NOMO-1 treated with dmso at 0.1 percent for 144 hours (cell line): ENCODE measurements at regions not wholly inside any gene's neighbourhood (a gene's known extent, or its start where the extent isn't known, plus 50 kb on each side); places are given as distances from the start of the nearest gene placed in this dataset.

Experiments used
- DNase-seq: peaks from one replicate; lab custom pipeline; 2025; ENCODE audit not compliant: unreplicated experiment; lab: John Stamatoyannopoulos, UW

DNA sequence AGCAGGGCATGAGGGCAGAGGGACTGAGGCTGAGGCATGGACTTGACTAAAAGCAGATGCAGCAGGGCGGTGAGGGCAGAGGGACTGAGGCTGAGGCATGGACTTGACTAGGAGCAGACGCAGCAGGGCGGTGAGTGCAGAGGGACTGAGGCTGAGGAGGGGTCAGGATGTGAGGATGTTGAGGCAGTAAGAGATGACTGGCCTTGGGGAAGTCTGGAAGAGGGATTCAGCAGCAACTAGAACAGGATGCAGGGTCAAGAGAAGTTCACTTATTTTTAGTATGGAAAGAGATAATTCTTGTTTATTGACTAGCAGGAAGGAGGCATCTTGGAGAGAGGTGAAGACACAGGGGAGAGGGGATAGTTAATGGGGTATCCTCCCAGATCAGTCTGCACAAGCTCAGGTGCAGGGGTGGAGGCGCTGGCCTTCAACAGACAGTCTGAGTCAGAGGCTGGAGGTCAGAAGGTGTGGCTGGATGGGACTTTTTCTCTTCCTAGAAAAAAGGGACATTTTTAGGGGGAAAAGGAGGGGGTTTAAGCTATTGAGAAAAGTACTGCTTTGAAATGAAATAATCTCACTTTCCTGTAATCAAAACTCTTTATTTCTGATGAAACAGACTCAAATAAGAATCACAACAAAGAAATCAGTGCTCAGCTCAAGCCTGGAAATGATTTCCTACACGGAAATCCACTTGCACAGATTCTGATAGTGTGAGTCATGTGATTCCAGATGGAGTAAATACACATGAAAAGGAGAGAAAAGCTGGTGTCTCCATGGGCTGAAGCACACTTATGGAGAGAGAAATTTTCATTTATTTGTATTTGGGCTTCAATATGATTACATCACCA lies 130.9 kb downstream of the PALM2AKAP2 start:
- no peak for DNase-seq

DNA sequence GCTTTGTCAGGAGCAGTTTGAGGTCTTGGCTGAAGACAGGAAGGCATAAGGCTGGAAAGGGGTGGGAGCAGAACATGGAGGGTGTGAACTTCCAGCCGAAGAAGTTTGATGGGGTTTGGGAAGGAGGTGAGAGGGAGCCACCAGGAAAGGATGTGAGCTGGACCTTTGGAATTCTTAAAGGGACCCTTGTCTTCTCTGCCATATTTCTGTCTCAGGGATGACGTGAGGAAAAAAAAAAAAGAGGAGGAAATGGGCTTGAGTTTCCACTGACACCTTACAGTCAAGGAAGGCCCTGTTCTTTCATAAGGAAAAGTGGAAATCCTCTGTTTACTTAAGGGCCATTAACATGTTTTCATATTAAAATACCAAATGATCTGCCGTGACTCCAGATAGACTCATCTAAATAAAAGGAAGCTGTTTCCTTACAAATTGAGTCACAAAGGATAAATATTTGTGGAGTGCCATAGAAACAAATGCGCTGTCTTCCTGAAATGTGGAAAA lies 132.1 kb downstream of the PALM2AKAP2 start:
- no peak for DNase-seq

DNA sequence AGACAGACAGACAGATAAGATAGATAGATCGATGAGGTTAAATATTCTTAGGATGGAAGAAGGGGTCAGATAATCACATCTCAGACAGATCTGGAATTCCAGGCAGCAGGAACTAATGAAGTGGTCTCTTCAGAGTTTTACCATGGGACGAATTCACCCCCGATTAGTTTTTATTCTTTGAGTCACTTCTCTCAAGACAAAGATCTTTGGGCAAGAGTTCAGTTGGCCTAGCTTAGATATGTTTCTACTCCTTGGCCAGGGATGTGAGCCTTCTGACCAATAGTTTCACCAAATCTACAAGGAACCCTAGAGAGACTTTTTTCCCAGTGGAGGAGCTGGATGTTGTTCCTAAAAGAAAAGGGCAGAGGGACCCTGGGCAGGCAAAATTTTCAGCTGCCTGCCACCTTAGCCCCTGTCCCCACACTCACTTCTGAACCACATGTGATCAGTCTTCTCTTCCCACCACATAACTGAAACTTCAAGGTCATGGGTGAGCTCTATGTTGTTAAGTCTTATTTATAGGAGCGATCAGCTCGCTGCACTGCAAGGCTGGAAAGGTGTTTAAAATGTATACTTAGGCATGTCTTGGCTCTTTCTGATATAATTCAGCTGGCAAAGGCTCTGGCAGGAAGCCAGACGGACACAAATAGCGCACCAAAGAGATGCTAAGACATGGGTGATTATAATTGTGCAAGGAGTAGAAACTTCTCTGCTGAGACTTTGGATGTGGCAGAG lies 132.9 kb downstream of the PALM2AKAP2 start:
- DNase-seq = no peak

DNA sequence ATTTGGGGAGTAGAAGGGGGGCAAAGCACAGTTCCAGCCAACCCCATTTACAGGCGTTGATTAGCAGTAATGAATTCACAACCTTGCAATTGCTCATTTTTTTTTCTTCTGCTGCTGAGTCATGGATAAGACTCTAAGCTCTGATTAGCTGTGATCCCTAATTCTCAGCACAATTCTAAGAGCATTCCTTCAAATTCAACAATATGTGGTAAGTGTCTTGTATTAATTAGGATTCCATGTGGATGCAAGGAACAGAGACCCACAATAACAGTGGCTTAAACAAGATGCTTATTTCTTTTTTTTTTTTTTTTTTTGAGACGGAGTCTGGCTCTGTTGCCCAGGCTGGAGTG lies 133.4 kb downstream of the PALM2AKAP2 start:
- DNase-seq = no peak

- DNase-seq = no peak
Measured at GRCh38 chr9:109914280-109915027, 134.5 kb downstream of the PALM2AKAP2 start.

DNA sequence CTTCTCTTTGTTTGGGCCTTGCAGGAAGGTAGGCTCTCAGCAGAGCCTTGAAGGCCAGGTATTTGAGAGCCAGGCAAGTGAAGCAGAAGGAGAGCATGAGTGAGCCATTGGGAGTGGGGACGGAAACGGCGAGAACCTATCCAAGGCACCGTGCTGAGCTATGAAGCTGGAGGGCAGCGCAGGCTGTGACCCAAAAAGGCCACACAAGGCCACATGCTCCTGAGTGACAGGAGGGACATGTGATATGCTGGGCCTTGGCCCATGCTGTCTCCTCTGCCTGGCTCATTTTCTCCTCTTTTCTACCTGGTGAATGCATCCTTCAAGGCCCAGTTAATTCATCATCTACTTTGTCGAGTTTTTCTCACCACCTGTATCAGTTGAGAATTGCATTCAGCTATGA lies 136.3 kb downstream of the PALM2AKAP2 start:
- no peak for DNase-seq

DNA sequence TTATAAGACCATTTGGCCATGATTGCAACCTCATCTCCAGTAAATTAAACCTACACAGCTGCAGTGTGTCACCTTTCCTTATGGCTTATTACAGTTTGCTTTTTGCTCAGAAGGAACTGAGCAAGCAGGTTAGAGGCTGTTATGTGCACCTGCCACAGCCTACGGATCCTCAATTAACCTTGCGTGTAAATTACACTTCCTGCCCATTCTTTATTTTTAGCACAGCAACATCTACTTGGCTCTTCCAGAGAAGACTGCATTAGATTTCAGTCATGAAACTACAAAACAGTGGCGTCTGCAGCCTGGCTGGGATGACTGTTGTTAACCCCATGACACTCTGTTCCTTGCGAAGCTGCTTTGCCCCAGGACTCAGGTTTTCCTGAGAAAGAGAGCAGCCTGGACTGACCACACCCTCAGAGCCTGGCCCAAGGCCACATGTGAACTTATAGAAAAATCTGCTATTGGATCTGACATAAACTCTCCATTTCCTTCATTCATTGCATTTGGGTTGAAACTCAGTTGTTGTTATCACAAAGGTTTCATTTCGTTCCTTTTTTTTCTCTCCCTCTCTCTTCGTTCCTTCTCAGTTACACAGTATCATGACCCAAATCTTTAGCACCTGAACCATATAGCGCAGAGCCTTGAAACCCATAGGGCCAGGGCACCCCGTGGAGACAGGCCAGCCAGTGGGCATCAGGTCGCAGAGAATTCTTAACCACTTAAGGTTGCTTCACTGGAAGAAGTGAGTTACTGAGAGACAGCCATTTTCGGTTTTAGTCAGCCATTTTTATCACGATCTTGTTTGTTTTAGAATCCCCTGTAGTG lies 138.6 kb downstream of the PALM2AKAP2 start:
- DNase-seq = no peak

GRCh38 chr9:109919736-109920408 lies 139.9 kb downstream of the PALM2AKAP2 start:
- DNase-seq = no peak

GRCh38 chr9:109922617-109923470 lies 142.8 kb downstream of the PALM2AKAP2 start:
- no peak for DNase-seq

DNA sequence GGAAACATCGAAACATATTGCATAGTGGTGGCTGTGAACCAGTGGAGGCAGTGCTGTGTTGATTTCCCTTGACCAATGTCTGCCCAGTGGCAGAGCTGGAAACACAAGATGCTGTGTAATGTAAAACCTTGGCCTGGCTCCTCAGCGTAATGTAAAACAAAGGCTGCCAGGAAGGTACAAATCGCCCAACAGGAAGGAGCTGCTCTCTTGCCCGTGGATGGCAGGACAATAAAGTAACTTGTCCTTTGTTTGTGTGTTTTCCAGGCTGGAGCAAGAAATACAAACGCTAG lies 143.4 kb downstream of the PALM2AKAP2 start:
- DNase-seq = no peak

- no peak for DNase-seq
Measured at GRCh38 chr9:109923806-109924205, 143.8 kb downstream of the PALM2AKAP2 start.

- DNase-seq = no peak
Measured at GRCh38 chr9:109925799-109926198, 145.8 kb downstream of the PALM2AKAP2 start.

GRCh38 chr9:109926421-109926869 lies 146.4 kb downstream of the PALM2AKAP2 start:
- no peak for DNase-seq

GRCh38 chr9:109931623-109932022 lies 151.6 kb downstream of the PALM2AKAP2 start:
- DNase-seq = no peak

DNA sequence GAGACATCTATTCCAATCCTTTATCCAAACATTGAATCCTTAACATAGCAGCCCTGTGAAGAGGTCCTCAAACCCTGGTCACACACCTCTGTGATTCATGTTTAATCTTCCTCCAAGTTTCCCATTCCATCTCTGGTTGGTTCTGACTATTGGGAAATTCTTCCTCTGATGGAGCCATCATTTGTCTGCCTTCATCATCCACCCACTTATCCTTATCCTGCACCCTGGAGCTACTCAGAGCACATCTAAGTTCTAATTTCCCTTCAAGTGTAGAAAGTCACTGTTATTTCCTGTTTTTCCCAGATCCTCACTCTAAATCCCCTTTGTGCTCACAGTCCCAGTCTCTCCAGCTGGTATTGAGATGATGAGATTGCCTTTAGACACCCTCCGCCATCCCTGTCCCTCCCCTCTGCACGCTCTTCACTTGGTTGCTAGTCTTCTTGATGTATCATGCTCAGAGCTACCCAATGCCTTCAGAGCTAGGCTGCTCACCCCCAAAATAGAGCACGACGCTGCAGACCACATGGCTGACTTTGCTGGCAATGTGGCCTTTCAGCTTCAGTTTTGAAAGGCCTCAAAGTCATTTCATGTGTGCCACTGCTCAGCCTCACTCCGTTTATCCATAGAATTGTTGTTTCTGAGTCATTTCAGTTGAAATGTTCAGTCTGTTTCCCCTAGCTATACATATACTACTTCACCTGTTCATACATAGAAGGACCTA lies 154.3 kb downstream of the PALM2AKAP2 start:
- DNase-seq = no peak

DNA sequence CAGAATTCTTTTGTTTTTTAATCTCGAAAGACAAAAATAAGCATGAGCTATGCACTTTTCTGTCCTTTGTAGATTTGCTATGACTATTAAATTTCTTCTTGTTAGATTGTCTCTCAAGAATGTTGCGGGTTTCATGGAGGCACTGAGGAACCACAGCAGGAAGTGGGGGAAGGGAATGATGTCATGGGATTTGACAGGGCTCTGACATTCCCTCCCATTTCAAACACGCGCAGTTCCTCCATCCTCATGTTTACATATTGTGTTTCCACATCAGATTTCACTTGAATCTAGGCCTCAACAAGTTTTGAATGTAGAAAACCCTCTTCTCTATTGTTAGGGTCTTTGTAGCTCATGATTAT lies 154.8 kb downstream of the PALM2AKAP2 start:
- no peak for DNase-seq

GRCh38 chr9:109935406-109936087 lies 155.5 kb downstream of the PALM2AKAP2 start:
- no peak for DNase-seq

GRCh38 chr9:109937861-109938453 lies 158.0 kb downstream of the PALM2AKAP2 start:
- DNase-seq = no peak
